HCT116 (cell line): ENCODE measurements at regions not wholly inside any gene's neighbourhood (a gene's known extent, or its start where the extent isn't known, plus 50 kb on each side); places are given as distances from the start of the nearest gene placed in this dataset.

Experiments
- ATAC-seq: fragments of 200-7000 bp; cut with Tn5 transposase; 2 replicates; pipeline ENCODE4 v1.9.1; 2020; ENCODE audit warnings: mild to moderate bottlenecking, moderate library complexity
- BruUV-seq: library from RNA; stranded (reverse); fragments of 400-500 nt; replicated peaks from 2 replicates; lab custom pipeline; 2021; lab: Mats Ljungman, UMichigan
- CTCF ChIA-PET: fragments of 300-600 bp; sonication (Branson Sonifier 250); formaldehyde crosslinking; loops from one replicate; lab custom pipeline; 2021; ENCODE audit warnings: antibody characterized with exemption; lab: Charles Lee
- POLR2A ChIA-PET: fragments of 300-600, 350-600 bp; sonication (Branson Sonifier 250); formaldehyde crosslinking; loops from one replicate; lab custom pipeline; 2021; ENCODE audit warnings: antibody characterized with exemption; lab: Charles Lee
- RAD21 ChIA-PET, 2 experiments: fragments of 300-600 bp; sonication (Branson Sonifier 250); formaldehyde crosslinking; loops; one replicate each; lab custom pipeline; 2023; ENCODE audit warnings: low total read pairs in 2 of 2; ENCODE audit not compliant: uncharacterized antibody in 2 of 2, unreplicated experiment in 2 of 2, low non-redundant PET in 1 of 2; lab: Charles Lee
- DNase-seq: peaks from one replicate; pipeline ENCODE4 v3.0.0-alpha.2; 2010; ENCODE audit warnings: low read depth, low spot score
- H2AFZ ChIP-seq: fragments of 200-600 bp; shearing (Covaris generic), sonication (generic); 2 replicates; pipeline ENCODE4 v1.6.1; 2017; ENCODE audit warnings: low read depth, mixed run types, mixed read lengths, antibody characterized with exemption, low read length; ENCODE audit not compliant: poor library complexity, severe bottlenecking
- H3K27ac ChIP-seq: 2 replicates; pipeline ENCODE4 v1.5.1; 2012; ENCODE audit warnings: low read depth, low read length
- H3K27me3 ChIP-seq: fragments of 200-600 bp; sonication (generic); 2 replicates; pipeline ENCODE4 v1.6.1; 2016; ENCODE audit warnings: mixed run types, low read length, mixed read lengths; ENCODE audit not compliant: insufficient read depth
- H3K36me3 ChIP-seq, 2 experiments: fragments of 200-500 bp in 1 of 2; fragments of 200-600 bp in 1 of 2; sonication (Bioruptor generic) in 1 of 2; sonication (generic) in 1 of 2; 2 replicates each; pipeline versions ENCODE4 v1.5.1 to v1.6.1; 2014 to 2016; ENCODE audit warnings: low read length in 2 of 2, inconsistent platforms in 1 of 2, mixed read lengths in 1 of 2, mixed run types in 1 of 2; ENCODE audit not compliant: insufficient read depth in 2 of 2, control insufficient read depth in 1 of 2
- H3K4me1 ChIP-seq, 2 experiments: fragments of 200-600 bp in 1 of 2; sonication (generic) in 1 of 2; 2 replicates each; pipeline versions ENCODE4 v1.5.1 to v1.6.1; 2012 to 2017; ENCODE audit warnings: low read length in 2 of 2, inconsistent platforms in 1 of 2, mild to moderate bottlenecking in 1 of 2, mixed read lengths in 1 of 2, mixed run types in 1 of 2, moderate library complexity in 1 of 2; ENCODE audit not compliant: insufficient read depth in 2 of 2, control insufficient read depth in 1 of 2
- H3K4me2 ChIP-seq: fragments of 200-600 bp; sonication (generic); 2 replicates; pipeline ENCODE4 v1.6.1; 2017; ENCODE audit warnings: mixed run types, low read length, mixed read lengths
- H3K4me3 ChIP-seq, 2 experiments: fragments of 200-600 bp in 1 of 2; sonication (generic) in 1 of 2; replicated peaks in 1 of 2; 2 replicates each; pipeline ENCODE4 v1.5.1; 2011 to 2016; ENCODE audit warnings: low read length in 2 of 2, control low read depth in 1 of 2, low read depth in 1 of 2, mild to moderate bottlenecking in 1 of 2, mixed read lengths in 1 of 2, mixed run types in 1 of 2
- H3K79me2 ChIP-seq: fragments of 200-600 bp; sonication (generic); 2 replicates; pipeline ENCODE4 v1.6.1; 2017; ENCODE audit warnings: mild to moderate bottlenecking, mixed run types, low read length, moderate library complexity, mixed read lengths; ENCODE audit not compliant: insufficient read depth
- H3K9ac ChIP-seq: fragments of 200-600 bp; sonication (generic); 2 replicates; pipeline ENCODE4 v1.6.1; 2016; ENCODE audit warnings: low read length, mixed read lengths
- H3K9me2 ChIP-seq: fragments of 200-600 bp; sonication (generic), shearing (Covaris generic); 2 replicates; pipeline ENCODE4 v1.6.1; 2017; ENCODE audit warnings: mixed run types, mild to moderate bottlenecking, moderate library complexity; ENCODE audit not compliant: insufficient read depth
- H3K9me3 ChIP-seq, 2 experiments: fragments of 200-500 bp in 1 of 2; fragments of 200-600 bp in 1 of 2; sonication (Bioruptor generic) in 1 of 2; sonication (generic) in 1 of 2; 2 replicates each; pipeline ENCODE4 v1.6.1; 2014 to 2017; ENCODE audit warnings: low read length in 2 of 2, mixed read lengths in 2 of 2, inconsistent platforms in 1 of 2, low read depth in 1 of 2, mild to moderate bottlenecking in 1 of 2, mixed run types in 1 of 2, moderate library complexity in 1 of 2; ENCODE audit not compliant: control insufficient read depth in 1 of 2, insufficient read depth in 1 of 2
- H4K20me1 ChIP-seq: fragments of 200-600 bp; sonication (generic), shearing (Covaris generic); 2 replicates; pipeline ENCODE4 v1.6.1; 2017; ENCODE audit warnings: mixed run types, mild to moderate bottlenecking, moderate library complexity; ENCODE audit not compliant: insufficient read depth
- ATF3 ChIP-seq: IDR thresholded peaks from 2 replicates; pipeline ENCODE4 v1.6.1; 2012
- CBX3 ChIP-seq: IDR thresholded peaks from 2 replicates; pipeline ENCODE4 v1.6.1; 2012; ENCODE audit warnings: low read depth
- CEBPB ChIP-seq: IDR thresholded peaks from 2 replicates; pipeline ENCODE4 v1.6.1; 2012; ENCODE audit warnings: low read depth
- CTCF ChIP-seq, 3 experiments: fragments of 200-600 bp in 1 of 3; sonication (generic) in 1 of 3; IDR thresholded peaks in 2 of 3; conservative IDR thresholded peaks in 1 of 3; 2 replicates each; pipeline ENCODE4 v1.5.1; 2012 to 2017; ENCODE audit warnings: low read depth in 2 of 3, low read length in 2 of 3, antibody characterized with exemption in 1 of 3, borderline replicate concordance in 1 of 3, control low read depth in 1 of 3, mild to moderate bottlenecking in 1 of 3, mixed read lengths in 1 of 3, mixed run types in 1 of 3, moderate library complexity in 1 of 3; ENCODE audit not compliant: insufficient read depth in 1 of 3
- EGR1 ChIP-seq: IDR thresholded peaks from 2 replicates; pipeline ENCODE4 v1.6.1; 2012; ENCODE audit warnings: low read depth
- ELF1 ChIP-seq: IDR thresholded peaks from 2 replicates; pipeline ENCODE4 v1.6.1; 2012; ENCODE audit warnings: low read depth, borderline replicate concordance
- EZH2 ChIP-seq: fragments of 200-600 bp; sonication (generic); IDR thresholded peaks from 2 replicates; pipeline ENCODE4 v1.6.1; 2017; ENCODE audit warnings: antibody characterized with exemption, mixed run types
- FOSL1 ChIP-seq: IDR thresholded peaks from 2 replicates; pipeline ENCODE4 v1.6.1; 2012; ENCODE audit warnings: low read depth
- JUND ChIP-seq: IDR thresholded peaks from 2 replicates; pipeline ENCODE4 v1.6.1; 2012
- MAX ChIP-seq: IDR thresholded peaks from 2 replicates; pipeline ENCODE4 v1.6.1; 2012
- POLR2AphosphoS5 ChIP-seq: IDR thresholded peaks from 2 replicates; pipeline ENCODE4 v1.6.1; 2011; ENCODE audit warnings: mild to moderate bottlenecking, low read depth, low read length, moderate library complexity
- REST ChIP-seq: IDR thresholded peaks from 2 replicates; pipeline ENCODE4 v1.6.1; 2012; ENCODE audit warnings: low read depth
- SIN3A ChIP-seq: IDR thresholded peaks from 2 replicates; pipeline ENCODE4 v1.6.1; 2012; ENCODE audit warnings: low read depth
- SP1 ChIP-seq: IDR thresholded peaks from 2 replicates; pipeline ENCODE4 v1.6.1; 2012; ENCODE audit warnings: low read depth
- SRF ChIP-seq: IDR thresholded peaks from 2 replicates; pipeline ENCODE4 v1.6.1; 2012; ENCODE audit warnings: low read depth
- YY1 ChIP-seq: IDR thresholded peaks from 2 replicates; pipeline ENCODE4 v1.6.1; 2011; ENCODE audit warnings: low read length, low read depth, moderate library complexity, mild to moderate bottlenecking; ENCODE audit not compliant: insufficient replicate concordance; ENCODE audit errors: extremely low read depth
- ZFX ChIP-seq: fragments of 450-650 bp; IDR thresholded peaks from 2 replicates; pipeline ENCODE4 v1.6.1; 2017
- ZNF274 ChIP-seq: fragments of 200-500 bp; sonication (Bioruptor generic); IDR thresholded peaks from 2 replicates; pipeline ENCODE4 v1.6.1; 2014; ENCODE audit warnings: mild to moderate bottlenecking, low read depth, low read length, inconsistent platforms
- intact Hi-C: fragments of 100-400 bp; cut with micrococcal nuclease; formaldehyde crosslinking; loops from 2 replicates; pipeline ENCODE4 v1.10.0; 2022

GRCh38 chr5:159459132-159459627 lies 128.9 kb upstream of the IL12B start:
- Histone ChIP-seq H3K9me3 (no peaks in the 10 kb centered on the region), H3K27ac (no peak overlapping the region), H3K4me1 (peaks cover 3 to 24% of the 10 kb centered on the region in 2 experiments), H3K4me3 (no peak overlapping the region), H3K9ac (no peak overlapping the region), H3K9me2 (no peaks in the 10 kb centered on the region), H3K36me3 (no peaks in the 10 kb centered on the region), H3K4me2 (no peak overlapping the region), H4K20me1 (no peaks in the 10 kb centered on the region), H3K79me2 (no peaks in the 10 kb centered on the region), H3K27me3 (no peaks in the 10 kb centered on the region), H2AFZ (no peak overlapping the region)
- TF ChIP-seq SIN3A: no peak
- TF ChIP-seq YY1: no peak
- TF ChIP-seq CTCF (IDR thresholded peaks at IDR 0.05 in 2 of 3, conservative IDR thresholded peaks at IDR 0.05 in 1 of 3; ENCODE audit: borderline replicate concordance in 1 of 3, insufficient read depth in 1 of 3, low read depth in 2 of 3, low read length in 2 of 3): no peak
- TF ChIP-seq ELF1: no peak
- no peak for TF ChIP-seq POLR2AphosphoS5
- TF ChIP-seq EZH2: no peak
- no peak for TF ChIP-seq CEBPB
- no peak for TF ChIP-seq ZNF274
- TF ChIP-seq CBX3: no peak
- no peak for TF ChIP-seq EGR1
- no peak for TF ChIP-seq SP1
- no peak for TF ChIP-seq FOSL1
- no peak for TF ChIP-seq REST
- TF ChIP-seq SRF: no peak
- TF ChIP-seq ATF3: no peak
- TF ChIP-seq MAX: no peak
- TF ChIP-seq JUND: no peak
- no peak for TF ChIP-seq ZFX
- intact Hi-C loops: no loop called here
- ChIA-PET POLR2A (interaction anchor here (0.6 kb wide), 1 partner anchor 447 kb away, joined by 3 read pairs; no protein-coding TSS in a partner anchor), CTCF (no interaction called here), RAD21 (no interaction called here)
- no TSS peak for BruUV-seq
- no peak for ATAC-seq
- no peak for DNase-seq
